GM19397 (cell line): ENCODE measurements at regions not wholly inside any gene's neighbourhood (a gene's known extent, or its start where the extent isn't known, plus 50 kb on each side); places are given as distances from the start of the nearest gene placed in this dataset.

Experiments
- ATAC-seq: cut with Tn5 transposase; IDR thresholded peaks from one replicate; pipeline ENCODE4 v1.9.1; 2021; ENCODE audit warnings: mild to moderate bottlenecking, moderate library complexity; ENCODE audit not compliant: unreplicated experiment

- no peak for ATAC-seq
Observed at GRCh38 chr2:94939349-94939748, 68.1 kb downstream of the TEKT4 start.

- ATAC-seq = no peak
Observed at GRCh38 chr2:94947097-94948016, 76.1 kb downstream of the TEKT4 start.

GRCh38 chr2:94955702-94956101, 69.8 kb upstream of the MAL start:
- ATAC-seq = no peak

- peak; percentile 52 for ATAC-seq
Observed at GRCh38 chr2:94956797-94957391, 68.6 kb upstream of the MAL start.

- no peak for ATAC-seq
Observed at GRCh38 chr2:94958245-94958644, 67.3 kb upstream of the MAL start.

- no peak for ATAC-seq
Observed at GRCh38 chr2:94960266-94960665, 65.2 kb upstream of the MAL start.

- ATAC-seq = no peak
Observed at GRCh38 chr2:94960751-94961150, 64.8 kb upstream of the MAL start.

- ATAC-seq = no peak
Observed at GRCh38 chr2:94964193-94964592, 61.3 kb upstream of the MAL start.

- ATAC-seq = no peak
Observed at GRCh38 chr2:94966689-94967088, 58.8 kb upstream of the MAL start.

- ATAC-seq = no peak
Observed at GRCh38 chr2:94970353-94970752, 55.2 kb upstream of the MAL start.
